IMR-90 (cell line): ENCODE measurements at regions not wholly inside any gene's neighbourhood (a gene's known extent, or its start where the extent isn't known, plus 50 kb on each side); places are given as distances from the start of the nearest gene placed in this dataset.

ENCODE experiments used
- ATAC-seq: fragments of 200-7000 bp; cut with Tn5 transposase; 2 replicates; pipeline ENCODE4 v1.9.1; 2020; ENCODE audit warnings: low read depth, mild to moderate bottlenecking, moderate library complexity
- BruUV-seq: library from RNA; stranded (reverse); fragments of 400-500 nt; replicated peaks from 2 replicates; lab custom pipeline; 2021; lab: Mats Ljungman, UMichigan
- CTCF ChIA-PET: fragments of 300-600 bp; formaldehyde crosslinking; extraction: SDS; loops from one replicate; lab custom pipeline; 2021; ENCODE audit warnings: antibody characterized with exemption; lab: Yijun Ruan, JAX
- POLR2A ChIA-PET: fragments of 300-600 bp; sonication (Branson Sonifier 250); formaldehyde crosslinking; loops from one replicate; lab custom pipeline; 2022; ENCODE audit warnings: antibody characterized with exemption; ENCODE audit not compliant: unreplicated experiment; lab: Charles Lee
- DNase-seq: peaks from one replicate; pipeline ENCODE4 v3.0.0; 2013
- H2AFZ ChIP-seq: replicated peaks from 2 replicates; pipeline ENCODE3; 2013; ENCODE audit warnings: low read length, mild to moderate bottlenecking; ENCODE audit not compliant: poor library complexity
- H2AK5ac ChIP-seq: 2 replicates; pipeline ENCODE4 v1.6.1; 2013; ENCODE audit warnings: low read depth, low read length, inconsistent platforms
- H2AK9ac ChIP-seq: replicated peaks from 2 replicates; pipeline ENCODE3; 2013; ENCODE audit warnings: mild to moderate bottlenecking, low read depth, low read length, moderate library complexity; ENCODE audit not compliant: poor library complexity
- H2BK120ac ChIP-seq: 2 replicates; pipeline ENCODE4 v1.6.1; 2013; ENCODE audit warnings: low read depth, low read length, inconsistent platforms
- H2BK15ac ChIP-seq: 3 replicates; pipeline ENCODE4 v1.6.1; 2013; ENCODE audit warnings: low read depth, low read length, inconsistent platforms
- H2BK20ac ChIP-seq: 2 replicates; pipeline ENCODE4 v1.6.1; 2013; ENCODE audit warnings: low read depth, mild to moderate bottlenecking, inconsistent platforms, low read length, moderate library complexity
- H2BK5ac ChIP-seq: 2 replicates; pipeline ENCODE4 v1.6.1; 2013; ENCODE audit warnings: mild to moderate bottlenecking, low read depth, low read length, inconsistent platforms; ENCODE audit not compliant: poor library complexity, severe bottlenecking
- H3K14ac ChIP-seq: replicated peaks from 2 replicates; pipeline ENCODE4 v1.6.1; 2013; ENCODE audit warnings: low read depth, low read length, inconsistent platforms
- H3K18ac ChIP-seq: 2 replicates; pipeline ENCODE4 v1.6.1; 2013; ENCODE audit warnings: low read depth, low read length, control low read depth
- H3K23ac ChIP-seq: 2 replicates; pipeline ENCODE4 v1.6.1; 2013; ENCODE audit warnings: low read depth, low read length, inconsistent platforms
- H3K27ac ChIP-seq: 2 replicates; pipeline ENCODE4 v1.5.1; 2013; ENCODE audit warnings: mild to moderate bottlenecking, control low read depth, low read length; ENCODE audit not compliant: insufficient read depth
- H3K27me3 ChIP-seq: 2 replicates; pipeline ENCODE4 v1.6.1; 2013; ENCODE audit warnings: low read length; ENCODE audit not compliant: control insufficient read depth, insufficient read depth
- H3K36me3 ChIP-seq: 2 replicates; pipeline ENCODE4 v1.6.1; 2013; ENCODE audit warnings: low read length, mixed read lengths; ENCODE audit not compliant: control insufficient read depth, insufficient read depth
- H3K4ac ChIP-seq: 2 replicates; pipeline ENCODE4 v1.6.1; 2013; ENCODE audit warnings: low read depth, low read length, inconsistent platforms
- H3K4me1 ChIP-seq: 2 replicates; pipeline ENCODE4 v1.6.1; 2013; ENCODE audit warnings: low read length, mixed read lengths; ENCODE audit not compliant: control insufficient read depth, insufficient read depth
- H3K4me2 ChIP-seq: 2 replicates; pipeline ENCODE4 v1.6.1; 2013; ENCODE audit warnings: low read depth, mild to moderate bottlenecking, control low read depth, low read length, moderate library complexity
- H3K4me3 ChIP-seq: 2 replicates; pipeline ENCODE4 v1.5.1; 2013; ENCODE audit warnings: low read depth, mild to moderate bottlenecking, control low read depth, low read length, moderate library complexity; ENCODE audit not compliant: insufficient read depth
- H3K56ac ChIP-seq: 2 replicates; pipeline ENCODE4 v1.6.1; 2013; ENCODE audit warnings: low read length, inconsistent platforms; ENCODE audit not compliant: insufficient read depth; ENCODE audit errors: extremely low read depth
- H3K79me1 ChIP-seq, 2 experiments: 2 replicates each; pipeline ENCODE4 v1.6.1; 2013; ENCODE audit warnings: low read length in 2 of 2, inconsistent platforms in 1 of 2, low read depth in 1 of 2
- H3K9ac ChIP-seq: 2 replicates; pipeline ENCODE4 v1.6.1; 2013; ENCODE audit warnings: low read depth, low read length, control low read depth
- H3K9me1 ChIP-seq: 2 replicates; pipeline ENCODE4 v1.6.1; 2013; ENCODE audit warnings: low read length, inconsistent platforms; ENCODE audit not compliant: insufficient read depth
- H3K9me3 ChIP-seq: 2 replicates; pipeline ENCODE4 v1.6.1; 2013; ENCODE audit warnings: low read length; ENCODE audit not compliant: control insufficient read depth, insufficient read depth
- H4K20me1 ChIP-seq: 2 replicates; pipeline ENCODE4 v1.6.1; 2013; ENCODE audit warnings: low read length, inconsistent platforms; ENCODE audit not compliant: insufficient read depth
- H4K5ac ChIP-seq: 2 replicates; pipeline ENCODE4 v1.6.1; 2013; ENCODE audit warnings: mild to moderate bottlenecking, low read depth, low read length, control low read depth
- H4K8ac ChIP-seq, 2 experiments: 2 replicates each; pipeline ENCODE4 v1.6.1; 2013; ENCODE audit warnings: low read depth in 2 of 2, low read length in 2 of 2, control low read depth in 1 of 2, inconsistent platforms in 1 of 2
- H4K91ac ChIP-seq: 2 replicates; pipeline ENCODE4 v1.6.1; 2013; ENCODE audit warnings: low read depth, low read length, inconsistent platforms; ENCODE audit not compliant: insufficient read depth
- CHD1 ChIP-seq: IDR thresholded peaks from 2 replicates; pipeline ENCODE4 v1.6.1; 2012; ENCODE audit warnings: low read depth, low read length, improper control_type of control experiment
- ELK1 ChIP-seq: fragments of 150-350 bp; IDR thresholded peaks from 2 replicates; pipeline ENCODE4 v1.6.1; 2016; ENCODE audit warnings: low read depth, mild to moderate bottlenecking, low read length, moderate library complexity, borderline replicate concordance
- FOS ChIP-seq: fragments of 150-350 bp; IDR thresholded peaks from 2 replicates; pipeline ENCODE4 v1.6.1; 2016; ENCODE audit warnings: low read depth, low read length
- MAFK ChIP-seq: IDR thresholded peaks from 2 replicates; pipeline ENCODE4 v1.6.1; 2012; ENCODE audit warnings: low read depth, low read length, improper control_type of control experiment
- WGBS, 2 experiments: methylation state at CpG; one replicate each; pipeline versions ENCODE4 v1.1.5 to v1.1.7; 2013; ENCODE audit warnings: missing lambda C conversion rate in 2 of 2; ENCODE audit not compliant: insufficient read length in 1 of 2; ENCODE audit errors: extremely low coverage in 2 of 2; 5-methylcytosine and 5-hydroxymethylcytosine counted together
- dilution Hi-C: fragments of 300-500 bp; cut with HindIII; formaldehyde crosslinking; loops from one replicate; pipeline ENCODE4 v1.14.3; 2018; ENCODE audit warnings: low sequenced_read_pairs; ENCODE audit not compliant: unreplicated experiment
- in situ Hi-C: fragments of 300-500 bp; cut with MboI; formaldehyde crosslinking; loops from 3 replicates; pipeline ENCODE4 v1.14.3; 2019; ENCODE audit warnings: low sequenced_read_pairs, inconsistent platforms, mixed read lengths
- intact Hi-C: fragments of 100-400 bp; cut with micrococcal nuclease; formaldehyde crosslinking; loops from 2 replicates; pipeline ENCODE4 v1.10.0; 2022

GRCh38 chr3:5271372-5271683 is 83.8 kb downstream of the EDEM1 start:
- CTCF ChIA-PET, result no interaction called here
- Histone ChIP-seq H3K18ac (no peak overlapping the region), H2BK20ac (no peak overlapping the region), H2BK5ac (no peak overlapping the region), H2AFZ (no peak overlapping the region), H2AK9ac (no peak overlapping the region), H2AK5ac (no peak overlapping the region), H3K9me3 (no peaks in the 10 kb centered on the region), H3K9ac (no peak overlapping the region), H3K27me3 (no peaks in the 10 kb centered on the region), H3K56ac (no peak overlapping the region), H3K4me2 (no peak overlapping the region), H4K5ac (no peak overlapping the region), H3K9me1 (no peaks in the 10 kb centered on the region), H3K23ac (no peak overlapping the region), H4K20me1 (no peaks in the 10 kb centered on the region), H4K91ac (no peak overlapping the region), H3K4me1 (no peaks in the 10 kb centered on the region; the same call in 1 of the 2 replicates), H3K4ac (no peak overlapping the region), H3K14ac (no peak overlapping the region), H3K79me1 (no peaks in the 10 kb centered on the region), H3K36me3 (no peaks in the 10 kb centered on the region), H4K8ac (no peak overlapping the region), H2BK120ac (no peak overlapping the region), H2BK15ac (no peak overlapping the region), H3K4me3 (no peak overlapping the region), H3K27ac (no peak overlapping the region)
- in situ Hi-C loops, result no loop called here
- POLR2A ChIA-PET, result no interaction called here
- TF ChIP-seq ELK1 (no peak), MAFK (no peak), FOS (no peak), CHD1 (no peak)
- DNase-seq (no peak), ATAC-seq (no peak)
- BruUV-seq, result no TSS peak
- no CpG with 5 or more reads among the region's 4 CpGs for WGBS, 2 experiments
- intact Hi-C loops, result no loop called here
- dilution Hi-C loops, result no loop called here
